Hepatocyte (in vitro differentiated cells): ENCODE measurements at regions not wholly inside any gene's neighbourhood (a gene's known extent, or its start where the extent isn't known, plus 50 kb on each side); places are given as distances from the start of the nearest gene placed in this dataset.

Experiments used
- DNase-seq: peaks from one replicate; pipeline ENCODE4 v3.0.0-alpha.2; 2016; ENCODE audit warnings: low spot score
- H2AFZ ChIP-seq: fragments of 200-600 bp; sonication (generic); 2 replicates; pipeline ENCODE4 v1.6.0; 2016; ENCODE audit warnings: antibody characterized with exemption, mild to moderate bottlenecking
- H3K27ac ChIP-seq: fragments of 200-600 bp; sonication (generic); 2 replicates; pipeline ENCODE4 v1.5.1; 2016; ENCODE audit warnings: mild to moderate bottlenecking
- H3K27me3 ChIP-seq: fragments of 200-600 bp; sonication (generic); 2 replicates; pipeline ENCODE4 v1.6.1; 2016
- H3K36me3 ChIP-seq: fragments of 200-600 bp; sonication (generic); replicated peaks from 2 replicates; pipeline ENCODE4 v1.5.1; 2016; ENCODE audit warnings: low read depth; ENCODE audit not compliant: insufficient read depth
- H3K4me1 ChIP-seq: fragments of 200-600 bp; sonication (generic); 2 replicates; pipeline ENCODE4 v1.5.1; 2016; ENCODE audit warnings: mild to moderate bottlenecking, moderate library complexity; ENCODE audit not compliant: insufficient read depth
- H3K4me2 ChIP-seq: fragments of 200-600 bp; sonication (generic); 2 replicates; pipeline ENCODE4 v1.6.0; 2016
- H3K4me3 ChIP-seq: fragments of 200-600 bp; sonication (generic); 2 replicates; pipeline ENCODE4 v1.5.1; 2016; ENCODE audit warnings: mild to moderate bottlenecking
- H3K79me2 ChIP-seq: fragments of 200-600 bp; sonication (generic); 2 replicates; pipeline ENCODE4 v1.6.0; 2017; ENCODE audit warnings: mild to moderate bottlenecking
- H3K9me2 ChIP-seq: fragments of 200-600 bp; sonication (generic); replicated peaks from 2 replicates; pipeline ENCODE4 v1.6.0; 2017; ENCODE audit warnings: mild to moderate bottlenecking; ENCODE audit not compliant: insufficient read depth
- H3K9me3 ChIP-seq: fragments of 200-600 bp; sonication (generic); 2 replicates; pipeline ENCODE4 v1.5.1; 2016; ENCODE audit warnings: low read depth, mild to moderate bottlenecking
- H4K20me1 ChIP-seq: fragments of 200-600 bp; sonication (generic); 2 replicates; pipeline ENCODE4 v1.6.0; 2016; ENCODE audit warnings: mild to moderate bottlenecking; ENCODE audit not compliant: insufficient read depth, poor library complexity, severe bottlenecking
- EZH2 ChIP-seq: fragments of 200-600 bp; sonication (generic); IDR thresholded peaks from 2 replicates; pipeline ENCODE4 v1.6.1; 2016; ENCODE audit warnings: antibody characterized with exemption, mild to moderate bottlenecking, borderline replicate concordance
- EZH2phosphoT487 ChIP-seq: fragments of 200-600 bp; sonication (generic); IDR thresholded peaks from one replicate; pipeline ENCODE4 v1.6.1; 2018; ENCODE audit warnings: antibody characterized with exemption, mild to moderate bottlenecking, low read depth, moderate library complexity; ENCODE audit not compliant: unreplicated experiment, severe bottlenecking
- WGBS: methylation state at CpG from one replicate; pipeline ENCODE4 v1.1.6; 2016; ENCODE audit warnings: low lambda C conversion rate; ENCODE audit errors: missing lambda C conversion rate; 5-methylcytosine and 5-hydroxymethylcytosine counted together
- TF ChIP-seq, protein P1 (sequence below): fragments of 200-600 bp; sonication (generic); IDR thresholded peaks from 2 replicates; pipeline ENCODE4 v1.5.1; 2016; ENCODE audit warnings: antibody characterized with exemption, mild to moderate bottlenecking; ENCODE audit not compliant: poor library complexity

DNA sequence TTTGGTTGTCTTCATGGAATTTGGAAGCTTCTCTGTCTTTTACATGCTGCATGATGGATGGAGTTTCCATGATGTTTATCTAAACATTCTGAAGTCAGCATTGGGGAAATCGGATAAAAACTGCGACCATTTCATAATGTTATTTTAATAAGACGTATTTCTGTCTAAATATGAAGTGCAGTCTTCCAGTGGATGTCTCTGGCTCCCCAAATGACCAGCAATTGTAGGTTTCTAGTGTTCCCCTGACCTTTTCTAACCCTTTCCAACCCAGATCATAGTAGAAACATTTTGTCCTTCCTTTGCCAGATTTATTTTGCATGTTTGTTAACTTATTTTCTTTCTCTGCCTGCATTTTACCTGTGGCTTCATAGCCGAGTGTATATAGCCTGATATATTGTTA is 559.3 kb downstream of the ADCYAP1 start:
- no peaks in the 10 kb centered on the region for H3K9me3 ChIP-seq
- H3K4me2 ChIP-seq = no peak overlapping the region
- TF ChIP-seq, protein P1, sequence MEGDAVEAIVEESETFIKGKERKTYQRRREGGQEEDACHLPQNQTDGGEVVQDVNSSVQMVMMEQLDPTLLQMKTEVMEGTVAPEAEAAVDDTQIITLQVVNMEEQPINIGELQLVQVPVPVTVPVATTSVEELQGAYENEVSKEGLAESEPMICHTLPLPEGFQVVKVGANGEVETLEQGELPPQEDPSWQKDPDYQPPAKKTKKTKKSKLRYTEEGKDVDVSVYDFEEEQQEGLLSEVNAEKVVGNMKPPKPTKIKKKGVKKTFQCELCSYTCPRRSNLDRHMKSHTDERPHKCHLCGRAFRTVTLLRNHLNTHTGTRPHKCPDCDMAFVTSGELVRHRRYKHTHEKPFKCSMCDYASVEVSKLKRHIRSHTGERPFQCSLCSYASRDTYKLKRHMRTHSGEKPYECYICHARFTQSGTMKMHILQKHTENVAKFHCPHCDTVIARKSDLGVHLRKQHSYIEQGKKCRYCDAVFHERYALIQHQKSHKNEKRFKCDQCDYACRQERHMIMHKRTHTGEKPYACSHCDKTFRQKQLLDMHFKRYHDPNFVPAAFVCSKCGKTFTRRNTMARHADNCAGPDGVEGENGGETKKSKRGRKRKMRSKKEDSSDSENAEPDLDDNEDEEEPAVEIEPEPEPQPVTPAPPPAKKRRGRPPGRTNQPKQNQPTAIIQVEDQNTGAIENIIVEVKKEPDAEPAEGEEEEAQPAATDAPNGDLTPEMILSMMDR = no peak
- TF ChIP-seq EZH2 = no peak
- TF ChIP-seq EZH2phosphoT487 = no peak
- H3K36me3 ChIP-seq = no peaks in the 10 kb centered on the region
- no peaks in the 10 kb centered on the region for H3K79me2 ChIP-seq
- H3K27me3 ChIP-seq = no peaks in the 10 kb centered on the region
- no peaks in the 10 kb centered on the region for H3K4me1 ChIP-seq
- H4K20me1 ChIP-seq = no peaks in the 10 kb centered on the region
- no peak overlapping the region for H2AFZ ChIP-seq
- no peaks in the 10 kb centered on the region for H3K9me2 ChIP-seq
- WGBS = 84% methylated on average over 4 of the region's 4 CpGs
- no peak overlapping the region for H3K27ac ChIP-seq
- H3K4me3 ChIP-seq = no peak overlapping the region
- DNase-seq = no peak

DNA sequence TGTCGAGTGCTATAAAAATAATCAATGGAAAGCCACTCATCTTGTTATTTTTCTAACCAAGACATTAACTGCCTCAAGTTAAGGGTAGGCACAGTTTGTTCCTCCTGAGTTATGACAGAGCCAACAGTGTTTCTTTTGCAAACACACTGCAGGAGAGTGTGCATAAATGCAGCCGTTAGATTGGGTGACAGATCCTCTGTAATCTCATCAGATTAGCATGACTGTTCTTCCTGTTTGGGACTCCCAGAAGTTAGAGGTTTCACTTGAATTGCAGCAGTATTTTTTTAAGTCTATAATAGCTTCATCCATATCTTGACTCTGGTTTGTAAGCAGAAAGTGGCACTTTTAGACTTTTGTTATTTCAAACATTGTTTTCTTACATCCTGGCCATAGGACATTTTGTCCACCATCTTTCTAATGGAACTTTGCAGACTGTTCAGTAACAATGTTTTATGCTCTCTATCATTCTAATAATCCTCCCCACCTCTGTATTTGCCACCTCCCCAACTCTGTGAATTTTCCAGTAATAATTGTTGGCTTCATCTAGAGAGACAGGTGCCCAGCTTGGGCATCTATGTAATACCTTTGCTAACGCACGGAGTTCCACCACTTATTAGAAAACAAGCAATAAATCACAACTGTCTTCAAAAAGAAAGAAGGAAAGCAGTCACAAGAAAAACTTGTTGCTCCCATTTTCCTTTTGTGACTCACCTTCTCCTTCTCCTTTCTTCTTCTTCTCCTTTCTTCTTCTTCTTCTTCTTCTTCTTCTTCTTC is 560.0 kb downstream of the ADCYAP1 start:
- H3K9me3 ChIP-seq = no peaks in the 10 kb centered on the region

DNA sequence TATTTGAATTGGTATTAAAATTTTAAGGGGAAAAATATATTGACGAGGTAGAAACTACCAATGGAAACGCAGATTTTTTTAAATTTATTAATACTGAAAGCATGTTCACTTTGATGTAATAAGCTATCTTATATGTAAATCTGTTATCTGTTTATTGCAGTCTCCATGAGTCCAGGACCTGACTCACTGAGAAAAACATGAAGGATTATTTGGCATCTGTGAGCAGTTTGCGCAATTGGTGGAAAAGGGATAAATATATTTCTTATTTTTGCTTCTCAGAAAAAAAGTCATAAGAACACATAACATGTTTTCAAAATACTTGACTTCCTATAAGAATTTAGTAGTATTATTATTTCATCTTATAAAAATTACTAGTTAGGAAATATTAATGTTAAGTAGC is 561.4 kb downstream of the ADCYAP1 start:
- DNase-seq = no peak
- Histone ChIP-seq H3K9me2 (no peaks in the 10 kb centered on the region), H3K27ac (no peak overlapping the region), H3K4me3 (no peak overlapping the region), H3K27me3 (no peaks in the 10 kb centered on the region), H2AFZ (no peak overlapping the region), H3K36me3 (no peaks in the 10 kb centered on the region), H3K4me1 (no peaks in the 10 kb centered on the region), H4K20me1 (no peaks in the 10 kb centered on the region), H3K79me2 (no peaks in the 10 kb centered on the region), H3K4me2 (no peak overlapping the region), H3K9me3 (no peaks in the 10 kb centered on the region)
- TF ChIP-seq EZH2 = no peak
- TF ChIP-seq EZH2phosphoT487 = no peak
- TF ChIP-seq, protein P1 = no peak
- WGBS = 93% methylated on average over 3 of the region's 3 CpGs

More for the DNA sequence above, 560.0 kb downstream of the ADCYAP1 start:
- Histone ChIP-seq H3K9me2 (no peaks in the 10 kb centered on the region), H4K20me1 (no peaks in the 10 kb centered on the region), H3K4me3 (no peak overlapping the region), H3K4me1 (no peaks in the 10 kb centered on the region), H3K79me2 (no peaks in the 10 kb centered on the region), H3K27me3 (no peaks in the 10 kb centered on the region), H2AFZ (no peak overlapping the region), H3K27ac (no peak overlapping the region), H3K4me2 (no peak overlapping the region), H3K36me3 (no peaks in the 10 kb centered on the region)
- no peak for DNase-seq
- WGBS = 74% methylated on average over 4 of the region's 4 CpGs
- TF ChIP-seq, protein P1 = no peak
- no peak for TF ChIP-seq EZH2
- TF ChIP-seq EZH2phosphoT487 = no peak

DNA sequence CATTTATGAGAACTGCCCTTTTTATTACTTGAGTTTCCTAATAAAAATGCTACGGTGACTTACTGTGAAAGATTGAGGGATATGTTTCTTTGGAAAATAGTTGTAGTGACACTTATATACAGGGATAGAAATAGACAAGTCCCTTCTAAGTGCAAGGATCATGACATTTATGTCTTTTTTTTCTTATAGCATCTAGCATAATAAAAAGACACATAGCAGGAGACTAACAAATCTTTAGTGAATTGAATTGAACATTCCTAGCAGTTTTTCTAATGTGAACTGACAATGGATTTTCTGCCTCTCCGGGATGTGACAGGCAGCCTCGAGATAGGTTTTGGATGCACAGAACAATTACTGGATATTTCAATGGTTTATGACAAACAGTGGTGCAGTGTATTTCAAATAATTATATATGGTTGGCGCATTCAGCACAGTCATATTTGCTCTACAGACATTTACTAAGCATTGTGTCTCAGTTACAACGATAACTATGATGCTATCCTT is 562.8 kb downstream of the ADCYAP1 start:
- WGBS = 66% methylated on average over 5 of the region's 5 CpGs

More for the DNA sequence above, 562.8 kb downstream of the ADCYAP1 start:
- Histone ChIP-seq H3K4me1 (no peaks in the 10 kb centered on the region), H2AFZ (no peak overlapping the region), H3K27ac (no peak overlapping the region), H3K4me2 (no peak overlapping the region), H3K36me3 (no peaks in the 10 kb centered on the region), H3K9me3 (no peaks in the 10 kb centered on the region), H3K4me3 (no peak overlapping the region), H3K9me2 (no peaks in the 10 kb centered on the region), H4K20me1 (no peaks in the 10 kb centered on the region), H3K27me3 (no peaks in the 10 kb centered on the region), H3K79me2 (no peaks in the 10 kb centered on the region)
- TF ChIP-seq EZH2phosphoT487 (no peak), EZH2 (no peak)
- TF ChIP-seq, protein P1 = no peak
- no peak for DNase-seq
